HCT116 (cell line): ENCODE measurements at regions not wholly inside any gene's neighbourhood (a gene's known extent, or its start where the extent isn't known, plus 50 kb on each side); places are given as distances from the start of the nearest gene placed in this dataset.

ENCODE experiments used
- ATAC-seq: fragments of 200-7000 bp; cut with Tn5 transposase; 2 replicates; pipeline ENCODE4 v1.9.1; 2020; ENCODE audit warnings: mild to moderate bottlenecking, moderate library complexity
- BruUV-seq: library from RNA; stranded (reverse); fragments of 400-500 nt; replicated peaks from 2 replicates; lab custom pipeline; 2021; lab: Mats Ljungman, UMichigan
- CTCF ChIA-PET: fragments of 300-600 bp; sonication (Branson Sonifier 250); formaldehyde crosslinking; loops from one replicate; lab custom pipeline; 2021; ENCODE audit warnings: antibody characterized with exemption; lab: Charles Lee
- POLR2A ChIA-PET: fragments of 300-600, 350-600 bp; sonication (Branson Sonifier 250); formaldehyde crosslinking; loops from one replicate; lab custom pipeline; 2021; ENCODE audit warnings: antibody characterized with exemption; lab: Charles Lee
- RAD21 ChIA-PET, 2 experiments: fragments of 300-600 bp; sonication (Branson Sonifier 250); formaldehyde crosslinking; loops; one replicate each; lab custom pipeline; 2023; ENCODE audit warnings: low total read pairs in 2 of 2; ENCODE audit not compliant: uncharacterized antibody in 2 of 2, unreplicated experiment in 2 of 2, low non-redundant PET in 1 of 2; lab: Charles Lee
- DNase-seq: peaks from one replicate; pipeline ENCODE4 v3.0.0-alpha.2; 2010; ENCODE audit warnings: low read depth, low spot score
- H2AFZ ChIP-seq: fragments of 200-600 bp; shearing (Covaris generic), sonication (generic); 2 replicates; pipeline ENCODE4 v1.6.1; 2017; ENCODE audit warnings: low read depth, mixed run types, mixed read lengths, antibody characterized with exemption, low read length; ENCODE audit not compliant: poor library complexity, severe bottlenecking
- H3K27ac ChIP-seq: 2 replicates; pipeline ENCODE4 v1.5.1; 2012; ENCODE audit warnings: low read depth, low read length
- H3K27me3 ChIP-seq: fragments of 200-600 bp; sonication (generic); 2 replicates; pipeline ENCODE4 v1.6.1; 2016; ENCODE audit warnings: mixed run types, low read length, mixed read lengths; ENCODE audit not compliant: insufficient read depth
- H3K36me3 ChIP-seq, 2 experiments: fragments of 200-500 bp in 1 of 2; fragments of 200-600 bp in 1 of 2; sonication (Bioruptor generic) in 1 of 2; sonication (generic) in 1 of 2; 2 replicates each; pipeline versions ENCODE4 v1.5.1 to v1.6.1; 2014 to 2016; ENCODE audit warnings: low read length in 2 of 2, inconsistent platforms in 1 of 2, mixed read lengths in 1 of 2, mixed run types in 1 of 2; ENCODE audit not compliant: insufficient read depth in 2 of 2, control insufficient read depth in 1 of 2
- H3K4me1 ChIP-seq, 2 experiments: fragments of 200-600 bp in 1 of 2; sonication (generic) in 1 of 2; 2 replicates each; pipeline versions ENCODE4 v1.5.1 to v1.6.1; 2012 to 2017; ENCODE audit warnings: low read length in 2 of 2, inconsistent platforms in 1 of 2, mild to moderate bottlenecking in 1 of 2, mixed read lengths in 1 of 2, mixed run types in 1 of 2, moderate library complexity in 1 of 2; ENCODE audit not compliant: insufficient read depth in 2 of 2, control insufficient read depth in 1 of 2
- H3K4me2 ChIP-seq: fragments of 200-600 bp; sonication (generic); 2 replicates; pipeline ENCODE4 v1.6.1; 2017; ENCODE audit warnings: mixed run types, low read length, mixed read lengths
- H3K4me3 ChIP-seq, 2 experiments: fragments of 200-600 bp in 1 of 2; sonication (generic) in 1 of 2; replicated peaks in 1 of 2; 2 replicates each; pipeline ENCODE4 v1.5.1; 2011 to 2016; ENCODE audit warnings: low read length in 2 of 2, control low read depth in 1 of 2, low read depth in 1 of 2, mild to moderate bottlenecking in 1 of 2, mixed read lengths in 1 of 2, mixed run types in 1 of 2
- H3K79me2 ChIP-seq: fragments of 200-600 bp; sonication (generic); 2 replicates; pipeline ENCODE4 v1.6.1; 2017; ENCODE audit warnings: mild to moderate bottlenecking, mixed run types, low read length, moderate library complexity, mixed read lengths; ENCODE audit not compliant: insufficient read depth
- H3K9ac ChIP-seq: fragments of 200-600 bp; sonication (generic); 2 replicates; pipeline ENCODE4 v1.6.1; 2016; ENCODE audit warnings: low read length, mixed read lengths
- H3K9me2 ChIP-seq: fragments of 200-600 bp; sonication (generic), shearing (Covaris generic); 2 replicates; pipeline ENCODE4 v1.6.1; 2017; ENCODE audit warnings: mixed run types, mild to moderate bottlenecking, moderate library complexity; ENCODE audit not compliant: insufficient read depth
- H3K9me3 ChIP-seq, 2 experiments: fragments of 200-500 bp in 1 of 2; fragments of 200-600 bp in 1 of 2; sonication (Bioruptor generic) in 1 of 2; sonication (generic) in 1 of 2; 2 replicates each; pipeline ENCODE4 v1.6.1; 2014 to 2017; ENCODE audit warnings: low read length in 2 of 2, mixed read lengths in 2 of 2, inconsistent platforms in 1 of 2, low read depth in 1 of 2, mild to moderate bottlenecking in 1 of 2, mixed run types in 1 of 2, moderate library complexity in 1 of 2; ENCODE audit not compliant: control insufficient read depth in 1 of 2, insufficient read depth in 1 of 2
- H4K20me1 ChIP-seq: fragments of 200-600 bp; sonication (generic), shearing (Covaris generic); 2 replicates; pipeline ENCODE4 v1.6.1; 2017; ENCODE audit warnings: mixed run types, mild to moderate bottlenecking, moderate library complexity; ENCODE audit not compliant: insufficient read depth
- CBX3 ChIP-seq: IDR thresholded peaks from 2 replicates; pipeline ENCODE4 v1.6.1; 2012; ENCODE audit warnings: low read depth
- CEBPB ChIP-seq: IDR thresholded peaks from 2 replicates; pipeline ENCODE4 v1.6.1; 2012; ENCODE audit warnings: low read depth
- EGR1 ChIP-seq: IDR thresholded peaks from 2 replicates; pipeline ENCODE4 v1.6.1; 2012; ENCODE audit warnings: low read depth
- ELF1 ChIP-seq: IDR thresholded peaks from 2 replicates; pipeline ENCODE4 v1.6.1; 2012; ENCODE audit warnings: low read depth, borderline replicate concordance
- EZH2 ChIP-seq: fragments of 200-600 bp; sonication (generic); IDR thresholded peaks from 2 replicates; pipeline ENCODE4 v1.6.1; 2017; ENCODE audit warnings: antibody characterized with exemption, mixed run types
- FOSL1 ChIP-seq: IDR thresholded peaks from 2 replicates; pipeline ENCODE4 v1.6.1; 2012; ENCODE audit warnings: low read depth
- JUND ChIP-seq: IDR thresholded peaks from 2 replicates; pipeline ENCODE4 v1.6.1; 2012
- SIN3A ChIP-seq: IDR thresholded peaks from 2 replicates; pipeline ENCODE4 v1.6.1; 2012; ENCODE audit warnings: low read depth
- SP1 ChIP-seq: IDR thresholded peaks from 2 replicates; pipeline ENCODE4 v1.6.1; 2012; ENCODE audit warnings: low read depth
- YY1 ChIP-seq: IDR thresholded peaks from 2 replicates; pipeline ENCODE4 v1.6.1; 2011; ENCODE audit warnings: low read length, low read depth, moderate library complexity, mild to moderate bottlenecking; ENCODE audit not compliant: insufficient replicate concordance; ENCODE audit errors: extremely low read depth
- ZNF274 ChIP-seq: fragments of 200-500 bp; sonication (Bioruptor generic); IDR thresholded peaks from 2 replicates; pipeline ENCODE4 v1.6.1; 2014; ENCODE audit warnings: mild to moderate bottlenecking, low read depth, low read length, inconsistent platforms
- intact Hi-C: fragments of 100-400 bp; cut with micrococcal nuclease; formaldehyde crosslinking; loops from 2 replicates; pipeline ENCODE4 v1.10.0; 2022
- TF ChIP-seq, protein P1 (sequence below): IDR thresholded peaks from 2 replicates; pipeline ENCODE4 v1.6.1; 2012
- TF ChIP-seq, protein P2 (sequence below), 3 experiments: fragments of 200-600 bp in 1 of 3; sonication (generic) in 1 of 3; IDR thresholded peaks in 2 of 3; conservative IDR thresholded peaks in 1 of 3; 2 replicates each; pipeline ENCODE4 v1.5.1; 2012 to 2017; ENCODE audit warnings: low read depth in 2 of 3, low read length in 2 of 3, antibody characterized with exemption in 1 of 3, borderline replicate concordance in 1 of 3, control low read depth in 1 of 3, mild to moderate bottlenecking in 1 of 3, mixed read lengths in 1 of 3, mixed run types in 1 of 3, moderate library complexity in 1 of 3; ENCODE audit not compliant: insufficient read depth in 1 of 3
- TF ChIP-seq, protein P3 (sequence below): IDR thresholded peaks from 2 replicates; pipeline ENCODE4 v1.6.1; 2012

DNA sequence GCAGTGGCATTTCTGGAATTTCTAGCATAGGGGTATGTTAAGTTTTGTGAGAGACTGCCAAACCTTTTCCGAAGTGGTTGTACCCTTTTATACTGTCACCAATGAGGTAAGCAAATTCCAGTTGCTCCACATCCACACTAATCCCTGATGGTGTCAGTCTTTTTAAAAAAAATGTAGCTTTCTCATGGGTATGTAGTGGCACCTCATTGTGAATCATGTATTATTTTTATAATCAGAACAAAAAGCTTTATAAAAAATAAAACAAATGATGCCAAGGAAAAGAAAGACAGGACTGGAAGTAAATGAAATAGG, 93.4 kb upstream of the CLINT1 start:
- ChIA-PET POLR2A (interaction anchor here (0.9 kb wide), 1 partner anchor 19 kb away, joined by 3 read pairs; no protein-coding TSS in a partner anchor), CTCF (no interaction called here), RAD21 (no interaction called here)
- ATAC-seq: no peak
- Histone ChIP-seq H4K20me1 (no peaks in the 10 kb centered on the region), H3K9ac (no peak overlapping the region), H3K36me3 (no peaks in the 10 kb centered on the region), H3K4me3 (no peak overlapping the region), H3K4me1 (peaks cover 0 to 9% of the 10 kb centered on the region in 2 experiments; a peak in 1 of 4 replicates), H3K27me3 (no peaks in the 10 kb centered on the region), H3K79me2 (no peaks in the 10 kb centered on the region), H3K4me2 (no peak overlapping the region), H3K9me3 (no peaks in the 10 kb centered on the region), H3K27ac (no peak overlapping the region), H2AFZ (no peak overlapping the region), H3K9me2 (no peaks in the 10 kb centered on the region)
- DNase-seq: no peak
- BruUV-seq: no TSS peak
- intact Hi-C loops: no loop called here
- TF ChIP-seq EZH2 (no peak), SP1 (no peak), EGR1 (no peak), YY1 (no peak), ELF1 (no peak), JUND (no peak), FOSL1 (no peak), ZNF274 (no peak), CBX3 (no peak), CEBPB (no peak), SIN3A (no peak)
- TF ChIP-seq, protein P1, sequence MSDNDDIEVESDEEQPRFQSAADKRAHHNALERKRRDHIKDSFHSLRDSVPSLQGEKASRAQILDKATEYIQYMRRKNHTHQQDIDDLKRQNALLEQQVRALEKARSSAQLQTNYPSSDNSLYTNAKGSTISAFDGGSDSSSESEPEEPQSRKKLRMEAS: no peak
- TF ChIP-seq, protein P2, sequence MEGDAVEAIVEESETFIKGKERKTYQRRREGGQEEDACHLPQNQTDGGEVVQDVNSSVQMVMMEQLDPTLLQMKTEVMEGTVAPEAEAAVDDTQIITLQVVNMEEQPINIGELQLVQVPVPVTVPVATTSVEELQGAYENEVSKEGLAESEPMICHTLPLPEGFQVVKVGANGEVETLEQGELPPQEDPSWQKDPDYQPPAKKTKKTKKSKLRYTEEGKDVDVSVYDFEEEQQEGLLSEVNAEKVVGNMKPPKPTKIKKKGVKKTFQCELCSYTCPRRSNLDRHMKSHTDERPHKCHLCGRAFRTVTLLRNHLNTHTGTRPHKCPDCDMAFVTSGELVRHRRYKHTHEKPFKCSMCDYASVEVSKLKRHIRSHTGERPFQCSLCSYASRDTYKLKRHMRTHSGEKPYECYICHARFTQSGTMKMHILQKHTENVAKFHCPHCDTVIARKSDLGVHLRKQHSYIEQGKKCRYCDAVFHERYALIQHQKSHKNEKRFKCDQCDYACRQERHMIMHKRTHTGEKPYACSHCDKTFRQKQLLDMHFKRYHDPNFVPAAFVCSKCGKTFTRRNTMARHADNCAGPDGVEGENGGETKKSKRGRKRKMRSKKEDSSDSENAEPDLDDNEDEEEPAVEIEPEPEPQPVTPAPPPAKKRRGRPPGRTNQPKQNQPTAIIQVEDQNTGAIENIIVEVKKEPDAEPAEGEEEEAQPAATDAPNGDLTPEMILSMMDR (IDR thresholded peaks at IDR 0.05 in 2 of 3, conservative IDR thresholded peaks at IDR 0.05 in 1 of 3; ENCODE audit: borderline replicate concordance in 1 of 3, insufficient read depth in 1 of 3, low read depth in 2 of 3, low read length in 2 of 3): no peak
- TF ChIP-seq, protein P3, sequence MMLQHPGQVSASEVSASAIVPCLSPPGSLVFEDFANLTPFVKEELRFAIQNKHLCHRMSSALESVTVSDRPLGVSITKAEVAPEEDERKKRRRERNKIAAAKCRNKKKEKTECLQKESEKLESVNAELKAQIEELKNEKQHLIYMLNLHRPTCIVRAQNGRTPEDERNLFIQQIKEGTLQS: no peak
